SIG-M5 treated with dmso at 0.1 percent for 504 hours (cell line): ENCODE measurements at regions not wholly inside any gene's neighbourhood (a gene's known extent, or its start where the extent isn't known, plus 50 kb on each side); places are given as distances from the start of the nearest gene placed in this dataset.

Experiments used
- DNase-seq: peaks from one replicate; lab custom pipeline; 2025; ENCODE audit not compliant: unreplicated experiment; lab: John Stamatoyannopoulos, UW

GRCh38 chr17:77853191-77853977 lies 105.1 kb upstream of the TNRC6C start:
- DNase-seq, result no peak

GRCh38 chr17:77854083-77854758 lies 104.3 kb upstream of the TNRC6C start:
- DNase-seq, result no peak

- DNase-seq, result no peak
These were observed 103.5 kb upstream of the TNRC6C start for GRCh38 chr17:77854759-77855745.

- no peak for DNase-seq
These were observed 101.8 kb upstream of the TNRC6C start for GRCh38 chr17:77856551-77857305.

- DNase-seq, result no peak
These were observed 101.3 kb upstream of the TNRC6C start for GRCh38 chr17:77857306-77857555.

GRCh38 chr17:77857613-77858012 lies 100.9 kb upstream of the TNRC6C start:
- DNase-seq, result no peak

- no peak for DNase-seq
These were observed 100.0 kb upstream of the TNRC6C start for GRCh38 chr17:77858291-77859034.

GRCh38 chr17:77859035-77859810 lies 99.3 kb upstream of the TNRC6C start:
- no peak for DNase-seq

GRCh38 chr17:77861133-77861695 lies 97.3 kb upstream of the TNRC6C start:
- no peak for DNase-seq

GRCh38 chr17:77861981-77862645 lies 96.4 kb upstream of the TNRC6C start:
- DNase-seq, result no peak

GRCh38 chr17:77862890-77863813 lies 95.4 kb upstream of the TNRC6C start:
- DNase-seq, result no peak

GRCh38 chr17:77863814-77864161 lies 94.7 kb upstream of the TNRC6C start:
- no peak for DNase-seq

GRCh38 chr17:77864234-77865111 lies 94.0 kb upstream of the TNRC6C start:
- no peak for DNase-seq

GRCh38 chr17:77865112-77865611 lies 93.3 kb upstream of the TNRC6C start:
- no peak for DNase-seq

GRCh38 chr17:77865716-77866115 lies 92.8 kb upstream of the TNRC6C start:
- DNase-seq, result no peak

GRCh38 chr17:77867308-77867781 lies 91.2 kb upstream of the TNRC6C start:
- no peak for DNase-seq
